GM21515 (cell line): ENCODE measurements at regions not wholly inside any gene's neighbourhood (a gene's known extent, or its start where the extent isn't known, plus 50 kb on each side); places are given as distances from the start of the nearest gene placed in this dataset.

Source experiments
- ATAC-seq: cut with Tn5 transposase; IDR thresholded peaks from one replicate; pipeline ENCODE4 v1.9.1; 2021; ENCODE audit not compliant: unreplicated experiment

DNA sequence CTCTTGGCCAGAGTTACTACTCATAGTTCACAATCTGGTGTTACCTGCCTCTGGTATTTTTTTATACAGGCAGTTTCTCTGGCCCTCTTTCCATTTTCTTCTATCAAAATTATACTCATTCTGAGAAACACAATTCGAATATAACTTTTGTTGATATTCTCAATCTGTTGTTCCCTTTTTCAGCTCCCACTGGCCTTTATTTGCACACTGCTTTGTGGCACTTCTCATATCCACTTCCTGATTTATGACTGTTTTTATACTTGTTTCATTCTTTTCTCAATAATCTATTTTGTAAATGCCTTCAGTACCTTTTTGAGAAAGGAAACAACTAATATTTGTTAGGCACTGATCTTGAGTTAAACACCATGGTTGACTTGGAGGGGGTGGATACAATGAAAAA is 93.8 kb upstream of the HDAC9 start:
- ATAC-seq, result no peak

GRCh38 chr7:18402488-18403183 is 92.9 kb upstream of the HDAC9 start:
- no peak for ATAC-seq

- ATAC-seq, result no peak
Observed at GRCh38 chr7:18405726-18406125, 89.8 kb upstream of the HDAC9 start.

DNA sequence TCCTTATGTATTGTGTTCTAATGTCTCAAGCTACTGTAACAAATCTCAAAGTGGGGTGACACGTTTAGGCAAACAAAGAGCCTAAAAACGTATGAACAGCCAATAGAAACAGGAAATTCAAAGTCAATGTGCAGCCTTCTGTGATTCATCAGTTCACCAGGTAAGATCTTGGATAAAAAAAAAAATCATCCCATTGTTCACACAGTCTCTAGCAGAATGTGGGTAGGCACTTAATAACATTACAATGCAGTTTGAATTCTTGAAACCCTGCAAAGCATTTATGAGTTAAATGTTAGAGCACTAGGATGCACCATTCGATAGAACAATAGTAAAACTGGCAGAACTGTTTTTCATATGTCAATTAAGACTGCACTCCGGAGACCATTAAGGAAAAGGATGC is 88.2 kb upstream of the HDAC9 start:
- ATAC-seq, result no peak

- no peak for ATAC-seq
Observed at GRCh38 chr7:18408461-18408860, 87.1 kb upstream of the HDAC9 start.

- ATAC-seq, result no peak
Observed at GRCh38 chr7:18408868-18409267, 86.7 kb upstream of the HDAC9 start.

DNA sequence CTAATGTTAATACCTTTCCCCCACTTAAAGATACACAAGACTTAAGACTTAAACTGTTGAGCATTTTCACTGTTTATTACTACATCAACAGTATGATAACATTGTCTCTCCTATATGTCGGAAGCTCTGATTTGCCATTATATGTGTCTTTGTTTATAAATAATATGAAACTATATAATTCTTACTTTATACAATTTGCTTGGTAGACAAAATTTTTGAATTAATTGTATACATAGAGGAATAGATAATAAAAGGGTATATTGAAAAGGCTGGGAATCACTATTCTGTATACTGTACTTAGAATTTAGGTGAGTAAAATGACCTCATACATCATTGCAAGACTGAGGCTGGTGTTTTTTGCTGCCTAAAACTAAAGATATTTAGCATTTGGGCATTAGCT is 82.1 kb upstream of the HDAC9 start:
- no peak for ATAC-seq

DNA sequence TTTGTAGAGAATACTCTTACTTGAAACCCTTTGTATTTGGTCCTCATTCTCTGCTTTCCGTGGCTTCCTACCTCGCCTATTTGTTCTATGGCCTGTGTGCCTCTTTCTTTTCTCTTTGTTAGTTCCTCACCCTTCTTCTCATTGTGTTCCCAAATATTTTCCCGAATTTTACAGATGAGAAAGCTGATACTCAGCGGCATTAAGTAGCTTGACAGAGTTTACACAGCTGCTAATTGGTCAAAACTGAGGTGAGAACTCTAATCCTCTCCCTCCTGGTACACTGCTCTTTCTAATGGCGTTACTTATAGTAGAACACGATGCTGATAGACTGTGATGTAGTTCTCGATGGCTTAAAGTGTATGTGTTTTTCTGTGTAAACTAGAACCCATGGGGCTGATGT is 80.7 kb upstream of the HDAC9 start:
- ATAC-seq, result no peak

- no peak for ATAC-seq
Observed at GRCh38 chr7:18416988-18417387, 78.6 kb upstream of the HDAC9 start.

- no peak for ATAC-seq
Observed at GRCh38 chr7:18419456-18419855, 76.1 kb upstream of the HDAC9 start.

- no peak for ATAC-seq
Observed at GRCh38 chr7:18420108-18420507, 75.4 kb upstream of the HDAC9 start.

DNA sequence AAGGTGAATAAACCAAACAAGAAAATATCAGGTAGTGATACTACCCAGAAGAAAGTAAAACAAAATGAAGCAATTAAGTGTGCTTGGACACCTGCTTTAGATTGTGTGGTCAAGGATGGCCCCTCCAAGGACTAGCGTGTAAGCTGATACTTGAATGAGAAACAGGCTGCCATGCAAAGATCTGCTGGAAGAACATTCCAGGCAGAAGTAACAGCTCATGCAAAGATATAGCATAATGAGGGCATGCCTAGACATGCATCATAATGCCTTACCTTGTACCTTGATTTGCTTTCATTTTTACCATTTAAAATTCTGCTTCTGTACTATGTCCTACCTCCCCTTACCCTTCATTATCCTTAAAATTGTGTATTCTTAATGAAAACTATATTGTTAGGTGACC is 74.8 kb upstream of the HDAC9 start:
- no peak for ATAC-seq

GRCh38 chr7:18421297-18422002 is 74.1 kb upstream of the HDAC9 start:
- ATAC-seq, result no peak

- no peak for ATAC-seq
Observed at GRCh38 chr7:18425227-18425626, 70.3 kb upstream of the HDAC9 start.

DNA sequence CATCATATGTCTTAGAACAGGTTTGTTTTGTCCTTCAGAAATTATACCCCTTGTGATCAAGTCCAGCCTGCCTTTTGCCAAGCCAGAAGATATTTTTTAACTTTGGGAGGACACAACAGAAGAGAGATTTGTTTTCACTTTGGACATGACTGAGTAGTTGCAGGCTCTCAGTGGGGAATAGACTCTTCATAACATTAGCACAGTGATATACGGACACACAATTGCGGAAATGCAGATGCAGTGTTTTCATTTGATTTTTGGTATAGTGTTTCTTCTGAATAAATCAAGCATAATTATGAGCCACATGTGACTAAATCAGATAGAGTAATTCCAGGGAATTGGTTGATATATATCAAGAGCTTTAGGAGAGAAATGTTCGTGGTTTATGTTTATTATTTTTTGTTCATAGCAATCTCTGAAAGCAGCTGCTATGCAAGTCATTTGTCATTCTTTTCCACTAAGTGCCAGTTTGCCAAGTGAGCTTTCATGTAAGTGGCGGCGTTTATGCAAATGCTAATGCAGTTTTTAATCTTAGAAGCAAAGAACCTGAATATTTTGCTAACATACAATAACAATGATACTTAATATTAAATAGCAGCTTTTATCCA is 69.6 kb upstream of the HDAC9 start:
- ATAC-seq, result no peak

DNA sequence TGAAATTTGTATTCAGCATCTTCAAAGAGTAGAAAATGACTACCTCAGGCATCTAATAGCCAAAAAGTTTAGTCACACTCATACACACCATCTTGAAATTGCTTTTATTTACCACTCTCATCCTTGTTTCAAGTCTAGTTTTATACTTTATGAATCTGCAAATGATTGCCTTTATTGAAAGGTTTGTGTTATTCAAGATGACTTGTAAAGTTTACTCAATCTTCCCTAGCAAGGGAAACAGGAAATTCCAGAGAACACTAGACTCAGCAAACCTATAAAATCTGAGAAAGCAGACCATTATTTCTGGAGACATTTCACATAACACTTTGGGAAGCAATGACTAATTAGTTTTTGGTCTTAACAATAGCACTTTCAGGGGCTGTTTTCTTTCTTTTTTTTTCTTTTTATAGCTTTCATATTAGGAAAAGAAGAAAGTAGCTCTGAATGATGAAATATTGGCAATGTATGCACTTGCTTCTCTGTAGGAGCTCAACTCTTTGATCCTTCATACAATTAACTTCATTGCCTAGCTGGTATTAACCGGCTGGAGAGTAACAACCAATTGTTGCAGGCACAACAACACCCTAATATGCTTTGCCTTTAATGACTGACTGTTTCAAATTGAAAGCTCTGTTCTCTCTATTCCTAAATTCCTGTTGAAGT is 68.9 kb upstream of the HDAC9 start:
- no peak for ATAC-seq

- ATAC-seq, result no peak
Observed at GRCh38 chr7:18429547-18429946, 66.0 kb upstream of the HDAC9 start.

DNA sequence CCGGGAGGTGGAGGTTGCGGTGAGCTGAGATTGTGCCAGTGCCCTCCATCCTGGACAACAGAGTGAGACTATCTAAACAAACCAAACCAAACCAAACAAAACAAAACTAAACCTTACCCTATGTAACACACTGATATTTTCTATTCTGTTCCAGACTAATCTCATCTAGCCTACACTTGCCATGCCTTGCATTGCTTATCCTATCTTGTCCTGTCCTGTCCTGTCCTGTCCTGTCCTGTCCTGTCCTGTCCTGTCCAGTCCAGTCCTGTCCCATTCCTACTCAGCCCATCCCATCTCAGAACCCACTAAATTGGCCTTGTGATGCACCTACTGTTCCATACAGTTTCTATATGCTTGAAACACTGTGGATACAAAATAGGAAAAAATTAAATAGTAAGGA is 64.7 kb upstream of the HDAC9 start:
- ATAC-seq, result no peak

GRCh38 chr7:18434171-18434570 is 61.4 kb upstream of the HDAC9 start:
- no peak for ATAC-seq

- ATAC-seq, result no peak
Observed at GRCh38 chr7:18437101-18437500, 58.4 kb upstream of the HDAC9 start.

- ATAC-seq, result no peak
Observed at GRCh38 chr7:18440934-18441333, 54.6 kb upstream of the HDAC9 start.

DNA sequence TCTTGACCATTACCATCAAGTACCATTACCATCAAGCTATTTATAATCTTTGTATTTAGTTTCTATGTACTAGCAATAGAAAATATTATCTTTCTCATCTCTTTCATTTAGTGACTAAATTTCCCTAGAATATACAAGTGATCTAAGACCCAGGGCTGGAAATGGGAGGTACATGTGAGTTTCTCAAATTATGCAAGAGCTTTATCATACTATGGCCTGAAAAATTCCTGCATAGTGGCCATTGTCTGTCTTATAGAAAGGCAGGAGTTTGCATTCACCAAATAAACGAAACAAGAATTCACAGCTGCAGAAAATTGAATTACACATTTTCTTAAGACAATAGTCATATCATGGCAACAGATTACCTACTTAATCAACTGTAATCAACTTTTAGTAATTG is 50.7 kb upstream of the HDAC9 start:
- no peak for ATAC-seq
